ENCODE measurements at regions not wholly inside any gene's neighbourhood (a gene's known extent, or its start where the extent isn't known, plus 50 kb on each side); places are given as distances from the start of the nearest gene placed in this dataset.
"Not testable (repeated sequence)": the region's sequence is repeated elsewhere in the genome, so short reads cannot be mapped to it uniquely, and the experiment has no call there.

DNA sequence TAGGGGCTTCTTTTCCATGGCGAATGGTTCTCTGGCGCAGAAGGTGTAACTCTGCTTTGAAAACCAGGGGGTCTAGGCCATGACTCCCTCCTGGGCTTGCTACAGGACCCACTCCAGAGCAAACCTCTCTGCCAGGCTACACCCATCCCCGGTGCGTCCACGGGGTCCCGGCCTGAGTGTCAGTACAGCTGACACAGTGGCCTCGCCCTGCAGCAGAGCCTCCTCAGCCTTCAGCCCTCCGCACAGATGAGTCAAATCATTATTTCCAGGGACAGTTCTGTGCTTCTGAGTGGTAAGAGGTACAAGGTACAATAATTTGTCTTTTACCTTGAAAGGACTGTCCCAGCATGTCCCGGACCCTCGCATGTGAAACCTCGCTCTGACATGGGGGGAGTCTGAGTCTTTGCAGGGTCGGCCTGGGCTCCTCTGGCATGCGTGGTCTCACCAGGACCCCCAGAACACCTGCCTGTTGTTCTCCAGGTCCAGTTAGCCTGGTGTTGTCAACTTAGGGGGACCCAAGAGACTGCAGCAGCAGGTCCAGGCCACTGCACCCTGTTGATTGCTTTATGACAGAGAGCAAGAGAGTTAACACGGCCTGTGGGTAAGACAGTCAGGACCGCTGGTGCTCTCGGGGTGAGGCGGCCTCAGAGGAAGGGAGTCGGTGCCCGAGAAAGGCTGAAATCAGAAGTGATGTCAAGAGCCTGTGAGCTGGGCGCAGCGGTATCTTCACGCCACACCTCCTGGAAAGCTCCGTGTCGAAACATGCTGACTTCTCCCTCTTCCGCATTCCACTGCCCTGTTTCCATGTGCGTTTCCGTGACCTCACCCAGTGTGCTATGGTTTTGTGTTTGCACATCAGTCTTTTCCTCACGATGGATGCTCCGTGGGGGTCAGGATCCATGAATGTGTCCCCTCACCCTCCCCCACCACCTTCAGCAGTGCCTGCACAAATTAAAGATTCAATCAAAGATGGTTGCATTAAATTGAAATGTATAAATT is 340.1 kb downstream of the EIPR1 start:
- DNase-seq (ENCODE audit: low read depth in 2 of 2, low spot score in 1 of 2): no peak

DNA sequence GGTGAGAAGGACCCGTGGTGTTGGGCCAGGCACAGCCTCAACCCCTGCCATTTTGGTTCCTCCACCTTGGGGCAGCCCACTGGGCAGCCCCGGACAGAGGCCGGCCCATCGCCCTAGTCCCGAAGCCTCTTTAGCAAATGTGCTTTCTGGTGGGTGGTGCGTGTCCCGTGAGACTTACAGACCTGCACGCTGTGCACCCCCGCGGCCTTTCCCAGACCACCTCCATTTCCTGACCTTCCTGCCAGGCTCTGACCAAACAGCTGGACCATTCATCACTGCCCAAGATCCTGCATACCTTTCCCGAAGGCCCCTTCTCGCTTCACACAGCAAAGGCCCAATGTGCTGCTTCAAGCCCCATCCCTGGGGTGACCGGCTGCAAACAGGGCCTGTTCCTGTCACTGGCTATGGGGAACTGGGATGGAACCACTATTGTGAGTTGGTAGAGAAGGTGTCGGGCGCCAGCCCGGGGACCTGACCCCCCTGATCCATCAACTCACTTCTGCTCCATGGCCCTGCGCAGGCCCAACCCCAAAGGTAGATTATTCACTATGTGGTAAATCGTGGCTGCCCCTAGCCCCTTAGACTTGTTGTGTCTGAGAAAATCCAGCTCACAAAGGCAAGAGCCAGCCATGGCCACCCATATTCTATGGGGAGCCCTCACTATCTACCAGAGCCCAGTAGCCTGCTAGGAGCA is 341.0 kb downstream of the EIPR1 start:
- no peak for DNase-seq (ENCODE audit: low read depth in 2 of 2, low spot score in 1 of 2)

DNA sequence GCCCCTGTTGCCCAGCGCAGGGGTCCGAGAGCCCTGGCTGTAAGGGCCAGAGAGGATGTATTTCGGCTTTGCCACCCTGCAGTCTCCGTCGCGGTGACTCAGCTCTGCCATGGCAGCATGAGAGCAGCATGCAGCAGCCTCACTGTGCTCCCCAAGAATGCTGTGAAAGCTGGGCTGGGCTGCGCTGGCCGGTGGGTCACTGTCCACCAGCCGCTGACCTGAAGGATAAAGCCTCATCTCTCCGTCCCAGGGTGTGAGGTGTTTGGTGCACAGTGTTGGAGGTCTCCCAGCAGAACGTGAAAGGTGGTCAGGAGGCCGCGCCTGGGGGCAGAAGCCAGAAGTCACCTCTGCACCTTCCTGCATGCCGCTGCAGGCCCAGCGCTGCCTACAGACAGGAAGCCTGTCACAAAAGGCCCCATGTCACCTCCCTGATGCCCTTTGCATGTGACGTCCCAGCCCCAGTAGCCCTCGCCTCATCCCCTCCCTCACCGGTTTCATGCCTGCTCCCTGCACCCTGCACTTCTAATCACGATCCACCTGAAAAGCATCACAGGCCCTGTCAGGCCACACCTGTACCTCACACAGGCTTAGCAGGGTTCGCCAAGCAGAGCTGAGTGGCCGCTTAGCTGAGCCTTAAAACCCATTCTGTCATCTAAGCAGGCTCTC is 342.1 kb downstream of the EIPR1 start:
- no peak for DNase-seq (ENCODE audit: low read depth in 2 of 2, low spot score in 1 of 2)

DNA sequence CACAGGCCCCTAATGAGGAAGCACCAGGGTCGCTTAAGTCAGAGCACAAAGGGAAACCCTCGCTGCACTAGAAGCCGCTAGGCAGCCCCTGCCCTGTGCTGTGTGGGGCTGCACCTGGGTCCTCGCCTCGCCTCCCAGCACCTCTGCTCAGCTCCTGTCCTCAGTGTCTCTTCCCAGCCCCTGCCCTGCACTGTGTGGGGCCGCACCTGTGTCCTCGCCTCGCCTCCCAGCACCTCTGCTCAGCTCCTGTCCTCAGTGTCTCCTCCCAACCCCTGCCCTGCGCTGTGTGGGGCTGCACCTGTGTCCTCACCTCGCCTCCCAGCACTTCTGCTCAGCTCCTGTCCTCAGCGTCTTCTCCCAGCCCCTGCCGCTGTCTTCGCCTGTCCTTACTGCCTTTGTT is 342.8 kb downstream of the EIPR1 start:
- DNase-seq (ENCODE audit: low read depth in 2 of 2, low spot score in 1 of 2): no peak

DNA sequence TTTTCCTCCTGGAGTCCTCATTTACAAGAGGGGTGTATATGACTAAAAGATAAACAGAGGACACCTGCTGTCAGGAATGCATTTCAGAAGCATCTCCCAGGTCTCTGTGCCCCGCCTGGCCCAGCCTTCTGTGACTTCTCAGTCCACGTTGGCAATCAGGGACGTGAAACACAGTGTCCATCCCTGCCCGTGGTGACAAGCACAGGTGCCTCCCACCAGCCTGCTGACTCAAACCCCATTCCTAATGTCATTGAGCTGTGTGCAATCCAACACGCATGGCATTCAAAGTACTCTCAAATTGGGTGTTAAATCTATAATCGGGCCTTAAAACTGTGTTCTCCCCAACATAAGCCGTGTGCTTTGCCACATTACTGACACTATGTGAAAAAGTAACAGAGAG is 343.2 kb downstream of the EIPR1 start:
- no peak for DNase-seq (ENCODE audit: low read depth in 2 of 2, low spot score in 1 of 2)

DNA sequence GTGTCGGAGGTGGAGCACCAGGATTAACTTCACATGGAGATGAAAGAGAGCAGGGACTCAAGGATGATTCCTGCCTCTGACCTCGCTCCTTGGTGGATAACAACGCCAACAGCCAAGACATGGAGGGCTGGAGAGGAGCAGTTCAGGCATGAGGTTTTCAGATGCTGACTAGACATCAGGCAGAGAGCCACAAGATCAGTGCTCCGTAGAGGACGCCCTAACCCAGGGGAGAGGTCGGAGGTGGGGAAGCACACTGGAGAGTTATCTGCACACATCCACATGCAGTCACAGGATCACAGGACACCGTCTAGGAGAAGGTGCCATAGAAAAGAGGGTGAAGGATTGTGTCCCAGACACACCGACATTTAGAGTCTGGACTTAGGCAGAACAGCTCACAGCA is 344.3 kb downstream of the EIPR1 start:
- DNase-seq (ENCODE audit: low read depth in 2 of 2, low spot score in 1 of 2): no peak

DNA sequence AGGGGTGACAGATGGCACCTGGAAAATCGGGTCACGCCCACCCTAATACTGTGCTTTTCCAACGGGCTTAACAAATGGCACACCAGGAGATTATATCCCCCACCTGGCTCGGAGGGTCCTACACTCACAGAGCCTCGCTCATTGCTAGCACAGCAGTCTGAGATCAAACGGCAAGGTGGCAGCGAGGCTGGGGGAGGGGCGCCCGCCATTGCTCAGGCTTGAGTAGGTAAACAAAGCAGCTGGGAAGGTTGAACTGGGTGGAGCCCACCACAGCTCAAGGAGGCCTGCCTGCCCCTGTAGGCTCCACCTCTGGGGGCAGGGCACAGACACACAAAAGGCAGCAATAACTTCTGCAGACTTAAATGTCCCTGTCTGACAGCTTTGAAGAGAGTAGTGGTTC is 346.8 kb downstream of the EIPR1 start:
- DNase-seq (ENCODE audit: low read depth in 2 of 2, low spot score in 1 of 2): not testable (repeated sequence)

DNA sequence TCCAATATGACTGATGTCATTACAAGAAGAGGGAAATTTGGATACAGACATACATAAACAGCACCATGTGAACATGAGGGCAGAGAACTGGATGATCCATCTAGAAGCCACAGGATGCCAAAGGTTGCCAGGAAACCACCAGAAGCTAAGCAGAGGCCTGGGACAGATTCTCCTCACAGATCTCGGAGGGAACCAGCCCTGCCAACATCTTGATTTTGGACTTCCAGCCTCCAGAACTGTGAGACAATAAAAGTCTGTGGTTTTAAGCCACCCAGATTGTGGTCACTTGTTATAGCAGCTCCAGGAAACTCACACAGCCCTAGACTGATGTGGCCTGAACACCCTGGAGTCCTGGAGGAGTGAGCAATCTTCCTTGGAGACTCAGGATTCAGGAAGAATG is 351.6 kb downstream of the EIPR1 start:
- no peak for DNase-seq (ENCODE audit: low read depth in 2 of 2, low spot score in 1 of 2)

DNA sequence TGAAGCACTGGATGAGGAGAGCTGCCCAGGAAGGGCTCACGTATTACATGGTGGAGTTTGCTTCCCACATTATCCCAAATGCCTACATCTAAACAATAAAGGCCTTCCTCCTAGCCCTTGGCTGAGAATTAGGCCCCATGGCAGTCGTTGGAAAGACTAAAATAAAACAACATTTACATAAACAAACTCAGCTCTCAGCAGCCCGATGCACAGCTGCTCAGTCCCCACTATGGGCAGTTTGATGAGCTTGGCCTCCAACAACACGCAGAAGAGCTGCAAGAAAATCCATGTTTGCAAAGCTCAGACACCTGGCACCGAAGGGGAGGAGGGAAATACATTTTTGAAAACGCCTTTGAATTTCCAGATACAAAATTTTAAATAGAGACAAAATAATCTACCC is 352.4 kb downstream of the EIPR1 start:
- no peak for DNase-seq (ENCODE audit: low read depth in 2 of 2, low spot score in 1 of 2)

DNA sequence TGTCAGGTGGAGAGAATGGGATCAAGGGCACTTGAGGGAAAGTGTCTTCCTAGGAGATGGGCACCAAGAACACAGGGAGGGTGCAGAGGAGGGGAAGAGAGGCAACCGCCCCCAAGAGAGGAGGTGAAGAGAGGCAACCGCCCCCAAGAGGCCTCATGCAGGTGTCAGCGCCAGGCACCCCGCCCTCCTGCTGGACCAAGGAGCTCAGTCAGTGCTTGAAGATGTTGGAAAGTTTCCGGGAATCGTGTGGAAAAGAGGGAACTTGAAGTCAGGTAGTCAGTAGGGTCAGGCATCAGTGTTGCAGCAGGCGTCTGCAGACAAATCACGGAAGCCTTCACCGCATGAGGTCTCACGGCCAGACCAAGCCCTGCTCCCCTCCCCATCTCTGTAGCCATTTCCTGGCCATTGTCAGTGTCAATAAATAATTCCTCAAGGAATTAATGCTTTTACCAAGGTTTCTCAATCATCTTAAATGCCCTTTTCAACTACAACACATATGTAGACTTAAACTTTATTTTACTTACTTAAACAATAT is 353.1 kb downstream of the EIPR1 start:
- DNase-seq (ENCODE audit: low read depth in 2 of 2, low spot score in 1 of 2): no peak

DNA sequence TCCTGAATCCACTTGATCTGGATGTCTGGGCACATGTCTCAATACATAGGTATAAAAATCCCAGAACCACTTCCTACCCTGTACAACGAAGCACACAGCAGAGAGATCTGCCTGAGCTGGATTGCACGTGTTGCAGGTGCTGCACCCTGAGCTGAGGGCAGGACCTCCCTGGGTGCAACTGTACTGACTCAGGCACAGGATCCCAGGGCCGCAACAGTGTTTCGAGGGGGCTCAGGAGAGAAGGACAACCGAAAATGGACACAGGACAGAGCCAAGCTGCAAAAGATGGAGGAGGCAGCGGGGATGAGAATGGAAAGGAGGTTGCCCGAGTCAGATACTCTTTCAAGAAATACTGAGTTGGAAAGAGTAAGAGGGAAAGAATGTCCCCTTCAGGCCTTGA is 354.1 kb downstream of the EIPR1 start:
- no peak for DNase-seq (ENCODE audit: low read depth in 2 of 2, low spot score in 1 of 2)

DNA sequence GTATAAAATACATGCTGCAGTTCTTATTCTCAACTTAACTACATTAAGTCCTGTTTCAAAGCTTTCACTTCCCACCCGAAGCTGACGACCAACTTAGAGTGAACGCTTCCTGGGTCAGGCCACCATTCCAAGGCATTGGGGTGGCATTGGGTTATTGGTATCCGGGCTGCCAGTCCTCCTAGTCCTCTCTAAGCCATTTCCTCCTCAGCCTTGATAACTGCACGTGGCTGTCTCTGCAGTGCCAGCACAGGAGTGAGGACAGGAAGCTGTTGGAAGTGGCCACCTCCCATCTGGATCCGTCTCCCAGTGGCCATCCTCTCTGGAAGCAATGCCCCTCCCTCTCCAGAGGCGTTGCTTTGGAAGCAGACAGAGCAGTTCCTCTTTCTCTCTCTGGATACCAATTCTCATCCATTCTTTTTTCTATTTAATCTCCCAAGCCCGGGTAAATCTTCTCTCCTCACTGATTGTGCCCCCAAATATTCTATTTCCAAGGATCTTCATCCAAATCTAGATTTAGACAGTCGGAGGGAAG is 354.7 kb downstream of the EIPR1 start:
- DNase-seq (ENCODE audit: low read depth in 2 of 2, low spot score in 1 of 2): no peak

DNA sequence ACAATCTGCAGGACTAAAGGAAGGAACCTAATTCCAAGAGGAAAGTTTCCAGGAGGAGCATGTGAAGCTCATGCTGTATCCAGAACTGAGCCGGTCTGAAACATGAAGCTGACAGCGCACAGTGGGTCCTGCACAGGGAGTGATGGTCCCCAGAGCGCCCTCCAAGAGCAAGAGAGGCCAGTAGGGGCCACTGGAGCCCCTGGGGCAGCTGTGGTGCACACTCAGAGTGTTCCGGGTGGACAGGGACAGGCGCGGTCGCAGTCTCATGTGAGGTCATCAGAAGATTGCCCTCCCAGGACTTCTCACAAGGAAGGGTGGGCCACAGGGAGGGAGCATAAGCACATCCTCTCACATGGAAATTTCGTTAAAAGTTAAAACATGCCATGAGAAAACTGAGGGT is 355.9 kb downstream of the EIPR1 start:
- no peak for DNase-seq (ENCODE audit: low read depth in 2 of 2, low spot score in 1 of 2)

DNA sequence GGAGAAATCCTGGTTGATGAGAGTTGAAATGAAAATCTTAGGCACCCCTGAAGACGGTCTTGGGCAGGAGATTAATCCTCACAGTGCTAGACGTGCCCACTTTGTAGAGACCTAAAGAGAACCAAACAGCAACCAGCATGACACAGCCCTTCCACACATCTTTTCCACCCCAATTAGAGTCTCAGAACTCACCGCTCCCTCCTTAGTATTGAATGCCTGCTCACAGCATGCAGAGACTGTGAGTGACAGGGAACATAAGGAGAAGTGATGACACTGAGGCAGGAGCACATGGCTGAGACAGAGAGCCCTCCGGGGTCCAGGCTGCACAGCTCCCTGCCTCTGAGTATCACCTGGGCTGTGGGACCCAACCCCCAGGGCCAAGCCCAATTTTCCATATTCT is 367.6 kb downstream of the EIPR1 start:
- no peak for DNase-seq (ENCODE audit: low read depth in 2 of 2, low spot score in 1 of 2)

DNA sequence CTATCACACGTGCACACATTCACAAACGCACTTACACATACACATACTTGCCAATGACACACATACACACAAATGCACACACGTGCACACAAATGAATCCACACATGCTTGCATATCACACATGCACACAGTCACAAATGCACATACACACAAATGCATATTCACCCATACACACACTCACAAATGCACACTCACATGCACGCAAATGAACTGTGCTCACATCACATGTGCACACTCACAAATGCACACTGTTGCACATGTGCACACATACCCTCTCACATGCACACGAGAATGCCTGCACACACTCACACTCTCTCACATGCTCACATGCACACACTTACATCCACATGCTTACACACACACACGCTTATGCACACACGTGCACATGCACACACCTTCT is 368.1 kb downstream of the EIPR1 start:
- no peak for DNase-seq (ENCODE audit: low read depth in 2 of 2, low spot score in 1 of 2)

DNA sequence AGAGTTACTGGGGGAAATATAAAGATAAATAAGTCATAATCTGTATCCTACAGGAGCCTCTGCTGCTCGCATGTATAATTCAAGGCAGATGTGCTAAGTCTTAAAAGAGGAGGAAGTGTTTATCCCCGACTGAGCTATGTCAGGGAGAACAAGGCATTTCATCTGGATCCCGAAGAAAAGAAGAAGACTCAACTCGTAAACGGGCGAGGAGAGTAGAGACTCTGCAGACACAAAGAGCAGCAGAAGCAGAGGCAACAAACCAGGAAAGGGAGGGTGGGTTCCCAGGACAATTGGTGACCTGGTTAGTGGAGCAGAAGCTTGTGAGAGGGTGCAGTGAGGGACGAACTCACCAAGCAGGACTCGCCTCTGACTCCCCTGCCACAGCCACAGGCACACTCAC is 368.6 kb downstream of the EIPR1 start:
- DNase-seq (ENCODE audit: low read depth in 2 of 2, low spot score in 1 of 2): no peak

DNA sequence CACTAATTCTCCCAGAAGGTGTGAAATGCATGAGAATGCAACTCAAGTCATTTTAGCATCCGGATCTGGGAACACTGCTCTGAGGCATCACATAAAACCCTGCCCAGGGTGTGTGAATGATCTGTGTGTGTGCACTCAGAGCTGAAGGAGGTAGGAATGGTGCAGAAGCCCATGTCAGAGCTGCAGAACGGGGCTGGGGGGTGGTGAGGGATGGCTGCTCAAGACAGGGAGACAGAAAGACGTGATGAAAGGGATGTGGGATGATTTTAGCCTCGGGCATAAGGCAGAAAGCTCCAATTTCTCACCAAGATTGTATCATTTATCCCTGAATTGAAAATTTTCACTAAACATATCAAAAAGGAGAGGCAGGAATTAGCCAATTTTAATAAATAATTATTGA is 369.1 kb downstream of the EIPR1 start:
- no peak for DNase-seq (ENCODE audit: low read depth in 2 of 2, low spot score in 1 of 2)

DNA sequence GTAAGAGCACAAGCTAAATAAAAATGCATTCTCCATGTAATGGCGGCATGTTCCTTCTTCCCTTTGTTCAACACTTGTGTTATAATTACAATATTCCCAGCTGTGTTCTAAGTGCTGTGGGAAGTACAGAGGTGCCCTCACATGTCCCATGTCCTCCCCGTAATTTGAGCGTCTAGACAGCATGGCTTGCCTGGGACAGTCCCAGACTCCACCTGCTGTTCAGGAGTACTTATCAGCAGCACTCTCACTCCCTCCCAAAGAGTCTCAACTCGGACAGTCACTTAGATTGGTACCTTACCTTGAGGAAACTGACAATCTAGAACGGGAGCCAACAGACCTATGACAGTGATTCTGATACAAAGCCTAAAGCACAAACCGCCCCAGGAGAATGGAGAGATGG is 370.5 kb downstream of the EIPR1 start:
- DNase-seq (ENCODE audit: low read depth in 2 of 2, low spot score in 1 of 2): no peak

DNA sequence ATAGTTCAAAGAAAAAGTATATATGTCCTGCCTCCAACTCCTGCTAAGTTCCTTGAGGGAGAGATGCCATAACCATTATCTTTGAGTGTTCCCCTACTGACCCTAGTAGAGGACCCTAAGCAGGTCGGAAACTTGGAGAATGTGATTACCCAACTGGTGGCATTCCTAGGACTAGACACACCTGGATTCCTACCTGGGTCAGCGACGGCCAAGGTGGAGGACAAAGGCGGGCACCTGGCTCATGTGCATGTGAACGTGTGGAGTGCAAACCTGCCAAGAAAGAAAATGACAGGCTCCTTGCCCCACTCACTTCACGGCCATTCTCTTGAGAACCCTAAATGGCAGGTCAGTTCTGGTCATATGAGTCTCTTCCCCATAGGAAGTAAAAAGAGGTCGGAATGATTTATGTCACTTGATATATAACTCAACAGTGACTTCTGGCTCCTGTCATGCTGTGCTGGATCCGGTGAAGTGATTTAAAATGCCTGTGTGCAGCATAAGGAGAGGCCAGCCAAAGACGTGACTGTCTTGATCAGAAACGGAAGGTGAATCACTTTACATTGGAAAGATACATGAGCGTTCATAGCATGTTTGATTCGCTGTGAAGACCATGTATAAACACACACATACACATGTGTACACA is 371.6 kb downstream of the EIPR1 start:
- DNase-seq (ENCODE audit: low read depth in 2 of 2, low spot score in 1 of 2): no peak

DNA sequence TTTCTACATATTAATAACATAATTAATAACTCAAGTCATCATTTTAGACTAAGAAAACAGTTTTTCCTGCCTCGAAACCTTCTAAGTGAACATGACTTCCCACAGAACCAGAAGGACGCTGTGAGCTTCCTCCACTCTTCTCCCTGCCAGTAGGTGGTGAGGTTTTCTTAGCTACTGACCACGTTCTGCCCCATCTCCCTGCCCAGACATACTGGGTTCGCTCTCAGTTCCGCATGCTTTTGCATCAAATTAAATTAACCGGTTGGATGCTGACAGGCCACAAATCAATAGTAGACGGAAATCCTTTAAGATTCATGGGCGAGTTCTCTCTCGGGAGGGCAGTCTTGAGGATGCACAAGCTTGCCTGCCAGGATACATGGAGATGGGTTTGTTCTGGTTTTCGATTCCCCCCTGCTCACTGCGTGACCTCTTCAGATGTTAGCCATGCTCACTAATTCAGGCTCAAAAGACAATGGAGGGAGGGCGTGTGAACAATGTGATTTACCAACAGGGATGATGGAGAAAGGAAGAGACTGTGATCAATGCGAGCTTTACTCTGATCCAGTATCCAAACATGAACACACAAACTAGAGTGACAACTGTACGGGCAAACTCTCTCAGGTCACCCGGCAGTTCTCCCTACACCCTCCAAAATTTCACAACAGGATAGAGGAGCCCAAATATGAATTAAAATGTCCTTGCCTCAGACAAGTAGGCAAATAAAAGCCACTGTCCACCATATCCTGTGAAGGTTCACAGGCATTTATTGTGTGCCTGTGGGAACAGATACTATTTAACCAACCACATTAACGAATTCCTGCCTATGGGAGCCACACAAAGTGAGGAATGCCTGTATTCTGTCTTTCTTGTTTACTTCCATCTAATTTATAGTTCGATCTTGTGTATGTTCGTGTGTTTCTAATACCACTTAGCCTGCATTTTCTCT is 375.7 kb downstream of the EIPR1 start:
- no peak for DNase-seq (ENCODE audit: low read depth in 2 of 2, low spot score in 1 of 2)

Measured in stimulated activated CD8-positive, alpha-beta memory T cell treated with anti-CD3 and anti-CD28 coated beads, Interleukin-4, amount 100 ng/mL, for 4 hours (primary cell).